ENCODE measurements at regions not wholly inside any gene's neighbourhood (a gene's known extent, or its start where the extent isn't known, plus 50 kb on each side); places are given as distances from the start of the nearest gene placed in this dataset.

- TF ChIP-seq CTCF (IDR thresholded peaks at IDR 0.05) (no peak), POLR2AphosphoS5 (IDR thresholded peaks at IDR 0.05; ENCODE audit: low read depth, low read length) (no peak)
These were observed 117.9 kb upstream of the PRDM9 start for GRCh38 chr5:23389291-23390101.
